CD14-positive monocyte (primary cell): ENCODE measurements at regions not wholly inside any gene's neighbourhood (a gene's known extent, or its start where the extent isn't known, plus 50 kb on each side); places are given as distances from the start of the nearest gene placed in this dataset.

ENCODE experiments used
- DNase-seq, 3 donors: peaks; one replicate each; pipeline ENCODE4 v3.0.0-alpha.2; 2011 to 2022
- H2AFZ ChIP-seq: 2 replicates; pipeline ENCODE4 v1.6.0; 2012; ENCODE audit warnings: mild to moderate bottlenecking, low read depth, low read length, inconsistent platforms; ENCODE audit not compliant: insufficient read depth, poor library complexity, severe bottlenecking
- H3K27ac ChIP-seq, 2 donors: 1 replicate in 1 of 2; 2 replicates in 1 of 2; pipeline ENCODE4 v1.5.1; 2012 to 2013; ENCODE audit warnings: low read length in 2 of 2, control low read depth in 1 of 2, inconsistent platforms in 1 of 2, low read depth in 1 of 2, mild to moderate bottlenecking in 1 of 2
- H3K27me3 ChIP-seq, 2 donors: one replicate each; pipeline versions ENCODE4 v1.6.0 to v1.6.1; 2011 to 2013; ENCODE audit warnings: low read length in 2 of 2; ENCODE audit not compliant: control insufficient read depth in 2 of 2, insufficient read depth in 2 of 2
- H3K36me3 ChIP-seq, 2 donors: replicated peaks in 1 of 2; 1 replicate in 1 of 2; 2 replicates in 1 of 2; pipeline versions ENCODE4 v1.5.1 to v1.6.1; 2012 to 2013; ENCODE audit warnings: low read length in 2 of 2, control low read depth in 1 of 2, inconsistent platforms in 1 of 2, mild to moderate bottlenecking in 1 of 2; ENCODE audit not compliant: insufficient read depth in 2 of 2, control insufficient read depth in 1 of 2
- H3K4me1 ChIP-seq, 2 donors: 1 replicate in 1 of 2; 2 replicates in 1 of 2; pipeline versions ENCODE4 v1.5.1 to v1.6.1; 2012 to 2013; ENCODE audit warnings: low read length in 2 of 2, control low read depth in 1 of 2, inconsistent platforms in 1 of 2, mild to moderate bottlenecking in 1 of 2, moderate library complexity in 1 of 2; ENCODE audit not compliant: insufficient read depth in 2 of 2, control insufficient read depth in 1 of 2
- H3K4me2 ChIP-seq: replicated peaks from 2 replicates; pipeline ENCODE3; 2012; ENCODE audit warnings: low read length, moderate library complexity, mild to moderate bottlenecking; ENCODE audit not compliant: poor library complexity, severe bottlenecking; ENCODE audit errors: extremely low read depth
- H3K4me3 ChIP-seq, 3 experiments: fragments of 200-600 bp in 1 of 3; sonication (generic) in 1 of 3; replicated peaks in 1 of 3; 1 replicate in 2 of 3; 2 replicates in 1 of 3; pipeline ENCODE4 v1.5.1; 2011 to 2013; ENCODE audit warnings: low read length in 3 of 3, mild to moderate bottlenecking in 3 of 3, control low read depth in 2 of 3, low read depth in 2 of 3, inconsistent platforms in 1 of 3, moderate library complexity in 1 of 3
- H3K79me2 ChIP-seq: 2 replicates; pipeline ENCODE4 v1.6.0; 2012; ENCODE audit warnings: mild to moderate bottlenecking, control low read depth, inconsistent platforms, low read length, moderate library complexity; ENCODE audit not compliant: insufficient read depth
- H3K9ac ChIP-seq: 2 replicates; pipeline ENCODE4 v1.6.0; 2017; ENCODE audit warnings: low read length, mild to moderate bottlenecking; ENCODE audit not compliant: insufficient read depth, poor library complexity, severe bottlenecking
- H3K9me3 ChIP-seq, 2 donors: replicated peaks in 1 of 2; 1 replicate in 1 of 2; 2 replicates in 1 of 2; pipeline versions ENCODE4 v1.5.1 to v1.6.1; 2012 to 2013; ENCODE audit warnings: low read length in 2 of 2, control low read depth in 1 of 2; ENCODE audit not compliant: control insufficient read depth in 1 of 2, insufficient read depth in 1 of 2
- H4K20me1 ChIP-seq: 2 replicates; pipeline ENCODE4 v1.6.0; 2012; ENCODE audit warnings: mild to moderate bottlenecking, low read length, control low read depth, moderate library complexity; ENCODE audit not compliant: insufficient read depth
- H3K27ac Mint-ChIP-seq, 7 donors: one replicate each; pipeline ENCODE4 v1.8.0; 2020; ENCODE audit warnings: mild to moderate bottlenecking in 7 of 7, mixed read lengths in 7 of 7, moderate library complexity in 6 of 7, inconsistent platforms in 2 of 7
- H3K27me3 Mint-ChIP-seq, 3 donors: one replicate each; pipeline ENCODE4 v1.8.0; 2021 to 2022; ENCODE audit warnings: low read depth in 3 of 3, mild to moderate bottlenecking in 3 of 3, mixed read lengths in 3 of 3, moderate library complexity in 3 of 3, inconsistent platforms in 1 of 3
- H3K36me3 Mint-ChIP-seq, 2 donors: one replicate each; pipeline ENCODE4 v1.8.0; 2020; ENCODE audit warnings: mixed read lengths in 2 of 2, inconsistent platforms in 1 of 2, mild to moderate bottlenecking in 1 of 2
- H3K4me1 Mint-ChIP-seq: one replicate; pipeline ENCODE4 v1.8.0; 2020; ENCODE audit warnings: mild to moderate bottlenecking, mixed read lengths
- H3K4me3 Mint-ChIP-seq, 2 donors: one replicate each; pipeline ENCODE4 v1.8.0; 2020; ENCODE audit warnings: mild to moderate bottlenecking in 2 of 2, mixed read lengths in 2 of 2, moderate library complexity in 1 of 2
- H3K9me3 Mint-ChIP-seq, 7 donors: one replicate each; pipeline ENCODE4 v1.8.0; 2020 to 2022; ENCODE audit warnings: mixed read lengths in 7 of 7, mild to moderate bottlenecking in 6 of 7, moderate library complexity in 6 of 7, inconsistent platforms in 2 of 7
- WGBS: methylation state at CpG from one replicate; pipeline ENCODE4 v1.1.5; 2013; ENCODE audit warnings: missing lambda C conversion rate; ENCODE audit not compliant: insufficient coverage; 5-methylcytosine and 5-hydroxymethylcytosine counted together
- intact Hi-C, 2 donors: fragments of 100-400 bp; cut with micrococcal nuclease; formaldehyde crosslinking; loops; one replicate each; pipeline versions ENCODE4 v1.15.0 to v1.15.1; 2023
- TF ChIP-seq, protein P1 (sequence below): fragments of 200-600 bp; IDR thresholded peaks from one replicate; pipeline ENCODE4 v1.8.0; 2022; ENCODE audit warnings: antibody characterized with exemption, mild to moderate bottlenecking

DNA sequence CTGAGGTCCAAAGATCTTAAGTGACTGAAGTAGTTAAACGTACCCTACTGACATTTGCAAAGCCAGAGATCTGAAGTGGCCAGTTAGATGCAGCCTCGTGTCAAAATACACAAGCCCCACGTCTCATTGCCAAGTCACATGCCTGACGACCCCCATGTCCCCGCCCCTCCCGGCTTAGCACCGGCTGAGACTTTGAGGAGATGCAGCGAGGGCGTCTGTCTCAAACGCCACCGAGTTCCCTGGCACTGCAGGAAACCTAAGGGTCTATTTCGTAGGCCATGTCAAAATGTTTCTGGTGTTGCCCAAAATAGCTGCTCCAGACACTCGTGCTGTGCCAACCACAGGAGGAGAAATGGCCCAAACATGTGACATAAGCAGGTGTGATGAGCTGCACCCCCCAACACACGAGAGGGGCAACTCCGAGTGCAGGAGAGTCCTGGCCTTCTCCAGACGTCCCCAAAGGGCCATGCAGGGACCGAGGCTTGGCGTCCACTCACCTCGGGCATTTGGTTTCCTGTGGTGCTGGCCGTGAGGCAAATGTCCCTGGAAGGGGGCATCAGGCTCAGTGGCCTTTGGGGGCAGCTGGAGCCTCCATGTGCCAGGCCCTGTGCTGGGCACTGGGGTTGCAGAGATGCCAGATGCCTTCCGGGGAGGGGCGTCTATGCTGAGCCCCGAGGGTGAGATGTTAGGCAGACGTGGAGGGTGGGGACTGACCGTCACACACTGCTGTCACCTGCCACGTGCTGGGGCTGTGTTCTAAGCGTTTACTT is 67.0 kb downstream of the MATN1 start:
- Histone ChIP-seq H3K79me2 (no peaks in the 10 kb centered on the region), H3K36me3 (no peaks in the 10 kb centered on the region), H3K27ac (no peak overlapping the region), H3K4me2 (no peak overlapping the region), H2AFZ (no peak overlapping the region), H3K9me3 (peaks cover 0 to 17% of the 10 kb centered on the region in 2 donors), H3K4me3 (no peak overlapping the region), H4K20me1 (no peaks in the 10 kb centered on the region), H3K27me3 (no peaks in the 10 kb centered on the region), H3K4me1 (no peaks in the 10 kb centered on the region), H3K9ac (no peak overlapping the region)
- TF ChIP-seq, protein P1, sequence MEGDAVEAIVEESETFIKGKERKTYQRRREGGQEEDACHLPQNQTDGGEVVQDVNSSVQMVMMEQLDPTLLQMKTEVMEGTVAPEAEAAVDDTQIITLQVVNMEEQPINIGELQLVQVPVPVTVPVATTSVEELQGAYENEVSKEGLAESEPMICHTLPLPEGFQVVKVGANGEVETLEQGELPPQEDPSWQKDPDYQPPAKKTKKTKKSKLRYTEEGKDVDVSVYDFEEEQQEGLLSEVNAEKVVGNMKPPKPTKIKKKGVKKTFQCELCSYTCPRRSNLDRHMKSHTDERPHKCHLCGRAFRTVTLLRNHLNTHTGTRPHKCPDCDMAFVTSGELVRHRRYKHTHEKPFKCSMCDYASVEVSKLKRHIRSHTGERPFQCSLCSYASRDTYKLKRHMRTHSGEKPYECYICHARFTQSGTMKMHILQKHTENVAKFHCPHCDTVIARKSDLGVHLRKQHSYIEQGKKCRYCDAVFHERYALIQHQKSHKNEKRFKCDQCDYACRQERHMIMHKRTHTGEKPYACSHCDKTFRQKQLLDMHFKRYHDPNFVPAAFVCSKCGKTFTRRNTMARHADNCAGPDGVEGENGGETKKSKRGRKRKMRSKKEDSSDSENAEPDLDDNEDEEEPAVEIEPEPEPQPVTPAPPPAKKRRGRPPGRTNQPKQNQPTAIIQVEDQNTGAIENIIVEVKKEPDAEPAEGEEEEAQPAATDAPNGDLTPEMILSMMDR, result no peak
- H3K27me3 Mint-ChIP-seq, result peaks cover 8 to 19% (median 10%) of the 10 kb centered on the region in 3 donors
- no peak overlapping the region for H3K4me3 Mint-ChIP-seq
- intact Hi-C loops, result no loop called here
- WGBS, result 73% methylated on average over 25 of the region's 27 CpGs
- no peaks in the 10 kb centered on the region for H3K36me3 Mint-ChIP-seq
- no peak for DNase-seq
- no peak overlapping the region for H3K27ac Mint-ChIP-seq
- H3K9me3 Mint-ChIP-seq, result peaks cover 0 to 17% (median 7%) of the 10 kb centered on the region in 7 donors
- no peaks in the 10 kb centered on the region for H3K4me1 Mint-ChIP-seq

DNA sequence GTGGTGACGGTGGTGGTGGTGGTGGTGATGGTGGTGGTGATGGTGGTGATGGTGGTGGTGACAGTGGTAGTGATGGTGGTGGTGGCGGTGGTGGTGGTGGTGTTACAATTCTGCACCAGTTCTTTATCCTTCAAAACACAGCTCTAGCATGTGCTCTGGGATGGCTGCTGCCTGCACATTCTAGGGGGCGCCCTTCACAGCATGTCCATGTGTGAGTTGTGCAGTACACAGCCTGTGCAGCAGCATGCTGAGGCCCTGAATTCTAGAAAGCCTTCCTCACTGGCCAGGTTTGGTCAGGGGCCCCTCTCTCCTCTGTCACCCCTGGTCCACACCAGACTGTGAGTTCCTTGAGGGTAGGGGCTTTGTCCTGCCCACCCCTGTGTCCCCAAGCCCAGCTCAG is 67.7 kb downstream of the MATN1 start:
- 100% methylated on average over 1 of the region's 3 CpGs for WGBS
- Mint-ChIP-seq H3K4me3 (no peak overlapping the region), H3K27me3 (peaks cover 10 to 24% (median 16%) of the 10 kb centered on the region in 3 donors), H3K9me3 (peaks cover 0 to 17% (median 7%) of the 10 kb centered on the region in 7 donors), H3K27ac (no peak overlapping the region), H3K4me1 (no peaks in the 10 kb centered on the region), H3K36me3 (no peaks in the 10 kb centered on the region)
- H3K36me3 ChIP-seq, result no peaks in the 10 kb centered on the region
- TF ChIP-seq, protein P1, result no peak
- no peak overlapping the region for H3K9ac ChIP-seq
- H3K79me2 ChIP-seq, result no peaks in the 10 kb centered on the region
- H3K27me3 ChIP-seq, result no peaks in the 10 kb centered on the region
- H3K9me3 ChIP-seq, result peaks cover 0 to 17% of the 10 kb centered on the region in 2 donors
- H4K20me1 ChIP-seq, result no peaks in the 10 kb centered on the region
- intact Hi-C loops, result no loop called here
- no peak overlapping the region for H3K4me3 ChIP-seq
- no peak overlapping the region for H3K27ac ChIP-seq
- H2AFZ ChIP-seq, result no peak overlapping the region
- DNase-seq, result no peak
- no peak overlapping the region for H3K4me2 ChIP-seq
- H3K4me1 ChIP-seq, result no peaks in the 10 kb centered on the region
